Transverse colon (tissue), 4 donors: ENCODE measurements at regions not wholly inside any gene's neighbourhood (a gene's known extent, or its start where the extent isn't known, plus 50 kb on each side); places are given as distances from the start of the nearest gene placed in this dataset.

ENCODE experiments used
- DNase-seq: peaks from one replicate; pipeline ENCODE4 v3.0.0-alpha.2; 2019
- H3K27ac ChIP-seq, 4 donors: fragments of 200-600 bp; sonication (generic); 2 replicates each; pipeline ENCODE4 v1.5.1; 2016 to 2018; ENCODE audit warnings: inconsistent platforms in 4 of 4
- H3K27me3 ChIP-seq: fragments of 200-600 bp; sonication (generic); 2 replicates; pipeline ENCODE4 v1.5.1; 2017; ENCODE audit warnings: inconsistent platforms
- H3K36me3 ChIP-seq, 4 donors: fragments of 200-600 bp; sonication (generic); 2 replicates each; pipeline ENCODE4 v1.5.1; 2017 to 2019; ENCODE audit warnings: inconsistent platforms in 4 of 4
- H3K4me1 ChIP-seq, 4 donors: fragments of 200-600 bp; sonication (generic); 2 replicates each; pipeline ENCODE4 v1.5.1; 2017 to 2020; ENCODE audit warnings: inconsistent platforms in 4 of 4
- H3K4me3 ChIP-seq, 4 donors: fragments of 200-600 bp; sonication (generic); 1 replicate in 1 of 4; 2 replicates in 3 of 4; pipeline versions ENCODE4 v1.5.1 to v1.6.1; 2017 to 2019; ENCODE audit warnings: inconsistent platforms in 4 of 4
- H3K9me3 ChIP-seq, 2 donors: fragments of 200-600 bp; sonication (generic); 2 replicates each; pipeline ENCODE4 v1.5.1; 2017 to 2019; ENCODE audit warnings: inconsistent platforms in 2 of 2
- CTCF ChIP-seq, 5 experiments: fragments of 200-600 bp in 3 of 5; fragments of 450-650 bp in 2 of 5; sonication (generic) in 3 of 5; IDR thresholded peaks; 1 replicate in 2 of 5; 2 replicates in 3 of 5; pipeline ENCODE4 v1.5.1; 2016 to 2017; ENCODE audit warnings: antibody characterized with exemption in 5 of 5, inconsistent platforms in 3 of 5, mild to moderate bottlenecking in 2 of 5, moderate library complexity in 1 of 5
- EP300 ChIP-seq: sonication (generic); formaldehyde crosslinking; IDR thresholded peaks from one replicate; pipeline ENCODE4 v1.6.1; 2017; ENCODE audit warnings: antibody characterized with exemption, low read depth
- POLR2A ChIP-seq: fragments of 450-650 bp; IDR thresholded peaks from one replicate; pipeline ENCODE4 v1.6.1; 2016; ENCODE audit warnings: antibody characterized with exemption, mild to moderate bottlenecking, moderate library complexity
- POLR2AphosphoS5 ChIP-seq, 3 donors: sonication (generic); formaldehyde crosslinking; IDR thresholded peaks; one replicate each; pipeline ENCODE4 v1.6.1; 2016; ENCODE audit warnings: antibody characterized with exemption in 3 of 3
- WGBS, 2 donors: methylation state at CpG; one replicate each; pipeline ENCODE4 v1.1.5; 2018; ENCODE audit warnings: low coverage in 1 of 2; 5-methylcytosine and 5-hydroxymethylcytosine counted together
- in situ Hi-C, 4 donors: fragments of 200-750 bp; cut with MboI; loops; one replicate each; pipeline versions ENCODE4 v1.15.0 to v1.15.1; 2017; ENCODE audit warnings: low sequenced_read_pairs in 3 of 4, low pct_ligation_motif_present in 1 of 4, low pct_unique_long_range_greater_than_20kb in 1 of 4
- intact Hi-C: fragments of 100-400 bp; cut with DNase I; formaldehyde crosslinking; loops from one replicate; pipeline ENCODE4 v1.15.1; 2023; ENCODE audit warnings: low total_unique reads

- no peak overlapping the region for H3K4me3 ChIP-seq
- DNase-seq = no peak
- WGBS, 2 donors = 37 to 44% methylated on average over 3 of the region's 3 CpGs
- in situ Hi-C loops = no loop called here
- no peak overlapping the region for H3K27ac ChIP-seq
- intact Hi-C loops = no loop called here
- TF ChIP-seq EP300 (no peak), POLR2A (no peak), CTCF (IDR thresholded peaks at IDR 0.05) (no peak), POLR2AphosphoS5 (IDR thresholded peaks at IDR 0.05) (no peak)
- H3K36me3 ChIP-seq = no peaks in the 10 kb centered on the region
- no peaks in the 10 kb centered on the region for H3K4me1 ChIP-seq
- H3K9me3 ChIP-seq = no peaks in the 10 kb centered on the region
- H3K27me3 ChIP-seq = no peaks in the 10 kb centered on the region
These were observed 303.2 kb upstream of the UBE2E3 start for GRCh38 chr2:180677200-180677599.

GRCh38 chr2:180676520-180677025 lies 303.8 kb upstream of the UBE2E3 start:
- H3K36me3 ChIP-seq = no peaks in the 10 kb centered on the region
- no peak for DNase-seq
- no peaks in the 10 kb centered on the region for H3K27me3 ChIP-seq
- H3K27ac ChIP-seq = no peak overlapping the region
- no peak overlapping the region for H3K4me3 ChIP-seq
- intact Hi-C loops = no loop called here
- in situ Hi-C loops = no loop called here
- TF ChIP-seq POLR2A (no peak), POLR2AphosphoS5 (IDR thresholded peaks at IDR 0.05) (no peak), EP300 (no peak), CTCF (IDR thresholded peaks at IDR 0.05) (no peak)
- no peaks in the 10 kb centered on the region for H3K9me3 ChIP-seq
- H3K4me1 ChIP-seq = no peaks in the 10 kb centered on the region
- 85 to 100% methylated on average over 1 of the region's 1 CpG for WGBS, 2 donors

GRCh38 chr2:180675170-180675569 lies 305.2 kb upstream of the UBE2E3 start:
- Histone ChIP-seq H3K27ac (no peak overlapping the region), H3K9me3 (no peaks in the 10 kb centered on the region), H3K27me3 (no peaks in the 10 kb centered on the region), H3K36me3 (no peaks in the 10 kb centered on the region), H3K4me1 (no peaks in the 10 kb centered on the region), H3K4me3 (no peak overlapping the region)
- in situ Hi-C loops = no loop called here
- WGBS, 2 donors = 53% methylated on average over 1 of the region's 1 CpG; no CpG with 5 or more reads in 1 of the 2 donors
- intact Hi-C loops = no loop called here
- no peak for DNase-seq
- no peak for TF ChIP-seq POLR2AphosphoS5 (IDR thresholded peaks at IDR 0.05)
- TF ChIP-seq CTCF (IDR thresholded peaks at IDR 0.05) = no peak
- no peak for TF ChIP-seq POLR2A
- TF ChIP-seq EP300 = no peak

- H3K4me3 ChIP-seq = no peak overlapping the region
- in situ Hi-C loops (no loop called here), intact Hi-C loops (no loop called here)
- no peak overlapping the region for H3K27ac ChIP-seq
- TF ChIP-seq CTCF (IDR thresholded peaks at IDR 0.05) (no peak), EP300 (no peak), POLR2AphosphoS5 (IDR thresholded peaks at IDR 0.05) (no peak), POLR2A (no peak)
- 38 to 46% methylated on average over 1 of the region's 1 CpG for whole genome bisulfite sequencing, 2 donors
- H3K9me3 ChIP-seq = no peaks in the 10 kb centered on the region
- DNase-seq = no peak
- no peaks in the 10 kb centered on the region for H3K4me1 ChIP-seq
- H3K27me3 ChIP-seq = no peaks in the 10 kb centered on the region
- H3K36me3 ChIP-seq = no peaks in the 10 kb centered on the region
These were observed 308.0 kb upstream of the UBE2E3 start for GRCh38 chr2:180672377-180672776.
